ENCODE measurements at regions not wholly inside any gene's neighbourhood (a gene's known extent, or its start where the extent isn't known, plus 50 kb on each side); places are given as distances from the start of the nearest gene placed in this dataset.

DNA sequence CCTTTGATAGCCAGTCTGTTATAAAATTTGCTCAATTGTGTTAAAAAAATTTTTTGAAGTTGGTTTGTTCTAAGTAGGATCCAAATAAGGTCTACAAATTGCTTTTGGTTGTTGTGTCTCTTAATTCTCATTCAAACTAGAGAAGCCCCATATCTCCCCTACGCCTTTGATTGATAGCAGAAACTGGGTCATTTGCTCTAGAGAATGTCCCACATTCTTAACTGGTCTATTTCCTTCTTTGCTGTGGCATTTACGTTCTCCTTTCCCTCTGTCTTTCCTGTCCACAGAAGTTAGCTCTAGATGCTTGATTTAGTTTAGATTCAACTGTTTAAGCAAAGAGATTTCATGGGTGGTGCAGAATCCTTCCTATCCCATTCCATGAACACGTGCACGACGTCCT, 174.6 kb upstream of the SVIL start:
- Mint-ChIP-seq H3K4me3 (no peak overlapping the region), H3K27me3 (peaks cover 8% of the 10 kb centered on the region), H3K4me1 (no peaks in the 10 kb centered on the region), H3K27ac (no peak overlapping the region), H3K9me3 (ENCODE audit: insufficient read depth) (no peaks in the 10 kb centered on the region)
- Histone ChIP-seq H3K79me2 (ENCODE audit: control insufficient read depth, insufficient read depth, low read length) (no peaks in the 10 kb centered on the region), H3K27me3 (replicated peaks in 1 of 4; ENCODE audit: control extremely low read depth in 1 of 4, control insufficient read depth in 3 of 4, insufficient read depth in 4 of 4, low read length in 3 of 4) (no peaks in the 10 kb centered on the region), H3K4me3 (ENCODE audit: control extremely low read depth in 1 of 5, extremely low read depth in 1 of 5, insufficient read depth in 1 of 5, low read depth in 2 of 5, low read length in 4 of 5) (no peak overlapping the region), H3K9ac (ENCODE audit: low read length) (no peak overlapping the region), H3K36me3 (replicated peaks in 1 of 2; ENCODE audit: control extremely low read depth in 1 of 2, control insufficient read depth in 1 of 2, extremely low read depth in 1 of 2, insufficient read depth in 2 of 2, low read length in 1 of 2) (no peaks in the 10 kb centered on the region), H3K27ac (ENCODE audit: low read length in 2 of 2) (no peak overlapping the region), H3K9me3 (ENCODE audit: control extremely low read depth in 1 of 3, control insufficient read depth in 2 of 3, insufficient read depth in 1 of 3, low read length in 2 of 3) (peaks cover 0 to 2% (median 0%) of the 10 kb centered on the region in 3 donors), H3K4me1 (ENCODE audit: control insufficient read depth in 2 of 2, insufficient read depth in 2 of 2, low read length in 2 of 2) (no peaks in the 10 kb centered on the region), H4K20me1 (ENCODE audit: control insufficient read depth, insufficient read depth, low read length, poor library complexity, severe bottlenecking) (no peaks in the 10 kb centered on the region), H3K4me2 (replicated peaks; ENCODE audit: low read depth, low read length, poor library complexity, severe bottlenecking) (no peak overlapping the region), H2AFZ (ENCODE audit: insufficient read depth, low read depth, low read length, poor library complexity, severe bottlenecking) (no peak overlapping the region)
- CTCF ChIA-PET: no interaction called here
- WGBS (ENCODE audit: insufficient coverage): no CpG with 5 or more reads among the region's 5 CpGs
- DNase-seq (no peak), ATAC-seq (ENCODE audit: low read depth) (no peak)
- intact Hi-C loops (cut with micrococcal nuclease): no loop called here
- TF ChIP-seq, protein P1, sequence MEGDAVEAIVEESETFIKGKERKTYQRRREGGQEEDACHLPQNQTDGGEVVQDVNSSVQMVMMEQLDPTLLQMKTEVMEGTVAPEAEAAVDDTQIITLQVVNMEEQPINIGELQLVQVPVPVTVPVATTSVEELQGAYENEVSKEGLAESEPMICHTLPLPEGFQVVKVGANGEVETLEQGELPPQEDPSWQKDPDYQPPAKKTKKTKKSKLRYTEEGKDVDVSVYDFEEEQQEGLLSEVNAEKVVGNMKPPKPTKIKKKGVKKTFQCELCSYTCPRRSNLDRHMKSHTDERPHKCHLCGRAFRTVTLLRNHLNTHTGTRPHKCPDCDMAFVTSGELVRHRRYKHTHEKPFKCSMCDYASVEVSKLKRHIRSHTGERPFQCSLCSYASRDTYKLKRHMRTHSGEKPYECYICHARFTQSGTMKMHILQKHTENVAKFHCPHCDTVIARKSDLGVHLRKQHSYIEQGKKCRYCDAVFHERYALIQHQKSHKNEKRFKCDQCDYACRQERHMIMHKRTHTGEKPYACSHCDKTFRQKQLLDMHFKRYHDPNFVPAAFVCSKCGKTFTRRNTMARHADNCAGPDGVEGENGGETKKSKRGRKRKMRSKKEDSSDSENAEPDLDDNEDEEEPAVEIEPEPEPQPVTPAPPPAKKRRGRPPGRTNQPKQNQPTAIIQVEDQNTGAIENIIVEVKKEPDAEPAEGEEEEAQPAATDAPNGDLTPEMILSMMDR (IDR thresholded peaks at IDR 0.05): no peak
- TF ChIP-seq EZH2 (IDR thresholded peaks at IDR 0.05; ENCODE audit: borderline replicate concordance, insufficient read depth, low read depth, low read length, poor library complexity, severe bottlenecking): no peak
- POLR2A ChIA-PET: no interaction called here

DNA sequence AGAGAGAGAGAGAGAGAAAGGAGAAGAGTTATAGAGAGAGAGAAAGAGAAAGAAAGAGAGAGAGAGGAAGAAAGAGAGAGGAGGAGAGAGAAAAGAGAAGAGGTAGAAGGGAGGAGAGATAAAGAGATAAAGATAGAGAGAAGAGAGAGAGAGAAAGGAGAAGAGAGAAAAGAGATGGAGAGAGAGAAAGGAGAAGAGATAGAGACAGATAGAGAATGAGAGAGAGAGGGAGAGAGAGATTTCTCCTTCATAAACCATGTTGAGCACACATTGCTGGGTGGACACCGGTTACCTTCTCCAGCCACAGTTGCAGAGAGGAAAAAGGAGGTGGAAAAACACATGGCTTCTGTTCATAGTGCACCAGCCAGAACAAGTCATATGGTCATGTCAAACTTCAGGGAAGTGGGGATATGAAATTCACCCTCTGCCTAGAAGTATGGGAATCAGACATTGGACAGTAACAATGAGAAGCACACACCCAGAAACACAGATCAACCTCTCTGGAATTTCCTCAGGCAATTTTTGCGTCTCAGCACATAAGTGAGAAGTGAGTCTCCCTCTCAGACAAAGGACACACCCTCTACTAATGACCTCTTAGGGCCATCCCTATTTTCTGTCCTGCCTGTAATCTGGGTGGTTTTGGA, 172.5 kb upstream of the SVIL start:
- Histone ChIP-seq H3K9ac (ENCODE audit: low read length) (no peak overlapping the region), H3K4me2 (replicated peaks; ENCODE audit: low read depth, low read length, poor library complexity, severe bottlenecking) (no peak overlapping the region), H3K36me3 (replicated peaks in 1 of 2; ENCODE audit: control extremely low read depth in 1 of 2, control insufficient read depth in 1 of 2, extremely low read depth in 1 of 2, insufficient read depth in 2 of 2, low read length in 1 of 2) (no peaks in the 10 kb centered on the region), H3K4me3 (ENCODE audit: control extremely low read depth in 1 of 5, extremely low read depth in 1 of 5, insufficient read depth in 1 of 5, low read depth in 2 of 5, low read length in 4 of 5) (no peak overlapping the region), H3K27me3 (replicated peaks in 1 of 4; ENCODE audit: control extremely low read depth in 1 of 4, control insufficient read depth in 3 of 4, insufficient read depth in 4 of 4, low read length in 3 of 4) (no peaks in the 10 kb centered on the region), H2AFZ (ENCODE audit: insufficient read depth, low read depth, low read length, poor library complexity, severe bottlenecking) (no peak overlapping the region), H3K4me1 (ENCODE audit: control insufficient read depth in 2 of 2, insufficient read depth in 2 of 2, low read length in 2 of 2) (no peaks in the 10 kb centered on the region), H4K20me1 (ENCODE audit: control insufficient read depth, insufficient read depth, low read length, poor library complexity, severe bottlenecking) (no peaks in the 10 kb centered on the region), H3K79me2 (ENCODE audit: control insufficient read depth, insufficient read depth, low read length) (no peaks in the 10 kb centered on the region), H3K9me3 (ENCODE audit: control extremely low read depth in 1 of 3, control insufficient read depth in 2 of 3, insufficient read depth in 1 of 3, low read length in 2 of 3) (peaks cover 0 to 5% (median 0%) of the 10 kb centered on the region in 3 donors), H3K27ac (ENCODE audit: low read length in 2 of 2) (no peak overlapping the region)
- Mint-ChIP-seq H3K27ac (no peak overlapping the region), H3K27me3 (peaks cover 8% of the 10 kb centered on the region), H3K4me3 (no peak overlapping the region), H3K4me1 (no peaks in the 10 kb centered on the region), H3K9me3 (ENCODE audit: insufficient read depth) (no peaks in the 10 kb centered on the region)
- ATAC-seq (ENCODE audit: low read depth) (no peak), DNase-seq (no peak)
- intact Hi-C loops (cut with micrococcal nuclease): no loop called here
- POLR2A ChIA-PET: no interaction called here
- TF ChIP-seq, protein P1 (IDR thresholded peaks at IDR 0.05): peak; percentile 12
- no peak for TF ChIP-seq EZH2 (IDR thresholded peaks at IDR 0.05; ENCODE audit: borderline replicate concordance, insufficient read depth, low read depth, low read length, poor library complexity, severe bottlenecking)
- CTCF ChIA-PET: no interaction called here
- WGBS (ENCODE audit: insufficient coverage): no CpG with 5 or more reads among the region's 2 CpGs

Data from B cell (primary cell).